Adrenal gland (tissue), 5 donors: ENCODE measurements at regions not wholly inside any gene's neighbourhood (a gene's known extent, or its start where the extent isn't known, plus 50 kb on each side); places are given as distances from the start of the nearest gene placed in this dataset.

Experiments used
- CTCF ChIP-seq, 6 experiments: fragments of 450-650 bp in 4 of 6; fragments of 200-600 bp in 2 of 6; sonication (generic) in 1 of 6; IDR thresholded peaks; 1 replicate in 5 of 6; 2 replicates in 1 of 6; pipeline versions ENCODE4 v1.5.1 to v1.8.0; 2016 to 2021; ENCODE audit warnings: antibody characterized with exemption in 6 of 6, mild to moderate bottlenecking in 2 of 6, moderate library complexity in 1 of 6
- POLR2A ChIP-seq, 2 donors: fragments of 450-650 bp; IDR thresholded peaks; one replicate each; pipeline ENCODE4 v1.6.1; 2017; ENCODE audit warnings: antibody characterized with exemption in 2 of 2, mild to moderate bottlenecking in 2 of 2, moderate library complexity in 1 of 2
- donor health status: DM: no; HTN: no; CAD: no.

- TF ChIP-seq CTCF (IDR thresholded peaks at IDR 0.05) (peak in 3 of 6 experiments; percentile 6 to 36 (median 15)), POLR2A (IDR thresholded peaks at IDR 0.05) (no peak)
These were observed 214.2 kb upstream of the KRR1 start for GRCh38 chr12:75725521-75726111.
